GM19438 (cell line): ENCODE measurements at regions not wholly inside any gene's neighbourhood (a gene's known extent, or its start where the extent isn't known, plus 50 kb on each side); places are given as distances from the start of the nearest gene placed in this dataset.

Source experiments
- ATAC-seq: cut with Tn5 transposase; IDR thresholded peaks from one replicate; pipeline ENCODE4 v1.9.1; 2021; ENCODE audit warnings: low read depth; ENCODE audit not compliant: unreplicated experiment

DNA sequence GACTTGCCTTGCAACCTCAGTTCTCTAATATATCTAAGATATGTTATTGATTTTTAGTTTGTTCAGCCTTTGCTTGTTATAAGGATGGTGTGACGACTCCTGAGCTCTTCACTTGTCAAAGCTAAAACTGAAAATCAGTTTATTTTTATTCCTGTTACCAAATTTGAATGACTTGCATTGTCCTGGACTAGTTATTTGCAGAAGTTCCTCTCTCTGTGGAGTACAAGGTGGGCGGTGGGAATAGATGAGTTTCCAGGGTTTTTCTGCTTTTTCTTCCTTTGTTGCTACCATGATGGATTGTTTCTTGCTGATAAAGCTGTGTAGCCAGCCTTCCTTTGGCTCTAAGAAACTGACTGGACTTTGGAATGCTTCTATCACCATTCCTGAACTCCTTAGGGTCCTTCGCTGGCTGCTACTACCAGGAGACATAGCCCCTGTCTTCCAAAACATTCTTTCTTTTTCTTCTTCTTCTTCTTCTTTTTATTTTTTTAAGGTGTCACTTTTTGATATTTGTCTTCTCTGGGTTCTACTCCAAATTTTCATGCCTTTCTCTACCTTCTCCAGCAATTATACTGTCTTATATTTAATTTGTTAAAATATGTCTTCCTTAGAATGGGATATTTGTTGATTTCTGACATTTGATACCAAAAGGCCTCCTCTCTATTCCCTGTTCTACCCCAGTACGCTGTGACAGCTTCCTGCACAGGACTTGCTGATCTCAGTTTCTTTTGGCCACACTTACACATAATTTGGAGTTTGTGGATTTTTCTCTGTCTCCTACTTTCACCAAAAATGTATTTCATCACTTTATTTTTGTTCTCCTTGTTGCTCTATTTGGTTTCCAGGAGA, 145.1 kb upstream of the THRB start:
- no peak for ATAC-seq

DNA sequence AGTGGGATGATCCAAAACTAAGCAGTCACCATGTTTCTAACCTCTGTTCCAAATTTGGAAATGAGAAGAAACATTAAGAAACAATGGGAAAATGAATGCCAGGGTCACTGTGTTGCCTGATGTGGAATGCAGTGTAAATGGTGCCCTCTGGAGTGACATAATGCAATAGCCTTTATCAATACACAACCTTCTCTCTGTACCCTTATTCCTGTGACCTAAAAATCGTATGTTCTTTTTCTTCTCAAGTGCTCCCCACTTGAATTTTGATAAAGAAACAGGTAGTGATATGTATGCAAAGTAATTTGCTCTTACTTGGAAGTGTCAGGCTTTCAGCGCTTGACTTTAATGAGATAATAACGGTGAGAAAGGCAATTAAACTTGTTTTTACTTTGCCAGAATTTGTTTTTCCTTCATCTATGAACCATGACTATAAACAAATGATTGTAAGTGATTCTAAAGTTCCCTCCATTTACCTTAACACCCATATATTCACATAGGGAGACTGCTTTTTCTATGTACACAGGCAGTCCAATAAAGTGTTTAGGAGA, 145.8 kb upstream of the THRB start:
- ATAC-seq, result no peak

DNA sequence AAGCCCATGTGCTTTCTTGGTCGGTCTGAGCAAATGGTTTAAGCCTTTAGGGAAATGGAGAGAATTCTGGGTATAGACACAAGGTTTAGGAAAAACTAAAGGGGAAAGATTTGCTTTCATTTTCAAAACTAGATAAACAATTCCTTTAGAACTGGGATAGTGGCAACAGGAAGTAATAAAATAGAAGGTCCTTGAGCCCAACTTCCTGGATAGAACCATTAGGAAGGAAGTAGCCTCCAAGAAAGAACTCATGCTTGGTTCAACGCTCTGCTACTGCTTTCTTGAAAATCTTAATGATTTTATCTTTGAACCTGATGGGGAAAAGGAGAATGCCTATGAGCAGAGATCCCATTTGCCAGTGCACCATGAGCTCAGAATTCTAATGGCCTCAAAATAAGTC, 147.0 kb upstream of the THRB start:
- ATAC-seq, result no peak

DNA sequence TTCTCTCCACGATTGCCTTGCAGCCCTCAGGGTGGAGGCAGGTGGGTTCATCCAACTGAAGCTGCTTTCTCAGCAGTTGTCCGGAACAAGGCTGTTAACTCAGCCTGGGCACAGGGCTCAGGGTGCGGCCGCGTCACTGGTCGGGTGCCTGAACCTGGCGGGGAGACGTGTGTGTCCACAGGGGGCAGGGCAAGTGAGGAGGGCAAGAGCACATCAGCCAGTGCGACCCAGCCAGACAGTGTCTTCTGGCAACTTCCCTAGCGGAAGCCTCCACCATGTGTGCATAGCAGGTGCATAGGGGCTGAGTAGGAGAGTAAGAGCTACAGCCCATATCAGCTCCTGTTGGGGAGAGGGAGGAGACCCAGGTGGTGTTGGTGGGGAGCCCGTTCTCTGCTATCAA, 150.4 kb upstream of the THRB start:
- ATAC-seq, result no peak

DNA sequence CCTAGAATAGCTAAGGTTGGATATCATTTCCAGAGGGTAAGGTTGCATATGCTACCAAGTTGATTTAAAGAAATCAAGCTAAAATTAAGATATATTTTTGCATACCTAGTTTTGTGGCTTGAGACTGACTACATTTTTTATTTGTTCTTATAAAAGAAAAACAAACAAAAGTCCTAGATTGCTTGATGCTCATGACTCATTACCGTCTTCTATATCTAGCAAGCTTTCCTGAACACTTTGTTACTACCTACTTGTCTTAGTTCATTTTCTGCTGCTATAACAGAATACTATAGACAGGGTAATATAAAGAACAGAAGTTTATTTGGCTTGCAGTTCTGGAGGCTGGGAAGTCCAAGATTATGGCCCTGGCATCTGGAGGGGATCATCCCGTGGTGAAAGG, 152.1 kb upstream of the THRB start:
- ATAC-seq, result no peak

DNA sequence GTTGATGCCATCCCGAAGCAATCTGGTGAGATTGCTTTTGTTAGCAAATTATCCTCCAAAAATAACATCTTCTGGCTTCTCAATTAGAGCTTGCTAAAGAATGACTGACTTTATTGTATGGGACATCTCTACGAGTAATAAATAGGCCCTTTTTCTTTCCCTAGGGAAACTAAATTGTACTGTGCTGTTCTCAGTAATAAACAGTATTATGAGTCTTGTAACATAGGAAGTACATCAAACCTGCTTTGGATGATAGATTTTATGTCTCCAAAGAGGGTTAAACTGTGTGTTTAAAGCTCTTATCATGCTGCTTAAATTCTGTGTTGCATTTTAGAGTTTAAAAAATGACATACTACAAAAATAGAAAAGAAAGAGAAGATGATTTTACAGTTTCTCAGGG, 153.4 kb upstream of the THRB start:
- ATAC-seq, result no peak

DNA sequence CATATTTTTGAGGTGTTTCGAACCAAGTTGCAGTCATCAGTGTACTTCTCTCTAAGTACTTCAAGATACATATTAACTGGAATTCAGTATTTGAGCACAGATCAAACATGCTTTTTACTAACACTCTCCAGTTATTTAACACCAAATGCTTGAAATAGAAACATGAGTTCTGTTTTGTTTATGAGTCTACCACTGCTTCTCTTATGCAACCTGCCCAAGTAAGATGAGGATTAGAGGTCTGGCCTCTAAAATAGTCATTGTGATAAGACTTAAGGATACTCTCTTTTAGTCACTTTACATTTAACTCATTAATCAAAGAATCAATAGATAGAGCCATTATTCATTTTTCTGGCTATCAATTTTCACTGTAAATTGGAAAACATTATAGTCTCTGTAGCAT, 156.2 kb upstream of the THRB start:
- ATAC-seq, result no peak

DNA sequence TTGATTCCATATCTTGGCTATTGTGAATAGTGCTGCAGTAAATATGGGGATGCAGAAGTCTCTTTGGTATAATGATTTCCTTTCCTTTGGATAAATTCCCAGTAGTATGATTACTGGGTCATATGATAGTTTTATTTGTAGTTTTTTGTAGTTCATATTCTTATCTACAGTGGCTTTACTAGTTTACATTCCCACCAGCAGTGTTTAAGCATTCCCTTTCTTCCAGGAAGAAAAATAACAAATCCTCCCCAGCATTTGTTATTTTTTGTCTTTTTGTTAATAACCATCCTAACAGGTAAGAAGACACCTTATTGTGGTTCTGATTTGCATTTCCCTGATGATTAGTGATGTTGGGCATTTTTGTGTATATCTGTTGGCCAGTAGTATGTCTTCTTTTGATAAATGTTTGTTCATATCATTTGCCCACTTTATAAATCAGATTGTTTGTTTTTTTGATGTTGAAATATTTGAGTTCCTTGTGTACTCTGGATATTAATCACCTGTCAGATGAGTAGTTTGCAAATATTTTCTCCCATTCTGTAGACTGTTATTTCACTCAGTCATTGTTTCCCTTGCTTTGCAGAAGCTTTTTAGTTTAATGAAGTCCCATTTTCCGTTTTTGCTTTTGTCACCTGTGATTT, 163.3 kb upstream of the THRB start:
- no peak for ATAC-seq

DNA sequence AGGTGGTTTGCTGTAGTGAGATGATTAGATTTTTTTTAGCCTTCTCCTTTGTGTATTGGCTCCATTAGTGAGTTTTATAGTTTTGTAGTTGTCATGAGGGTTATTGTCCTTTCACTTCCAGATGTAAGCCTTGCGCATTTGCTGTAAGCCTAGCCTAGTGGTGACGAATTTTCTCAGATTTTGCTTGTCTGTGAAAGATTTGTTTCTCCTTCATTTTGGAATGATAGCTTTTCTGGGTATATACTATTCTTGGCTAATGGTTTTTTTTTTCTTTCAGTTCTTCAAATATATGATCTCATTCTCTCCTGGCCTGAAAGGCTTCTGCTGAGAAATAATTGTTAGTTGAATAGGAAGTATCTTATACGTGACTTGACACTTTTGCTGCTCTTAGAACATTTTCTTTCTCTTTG, 166.5 kb upstream of the THRB start:
- ATAC-seq, result no peak

DNA sequence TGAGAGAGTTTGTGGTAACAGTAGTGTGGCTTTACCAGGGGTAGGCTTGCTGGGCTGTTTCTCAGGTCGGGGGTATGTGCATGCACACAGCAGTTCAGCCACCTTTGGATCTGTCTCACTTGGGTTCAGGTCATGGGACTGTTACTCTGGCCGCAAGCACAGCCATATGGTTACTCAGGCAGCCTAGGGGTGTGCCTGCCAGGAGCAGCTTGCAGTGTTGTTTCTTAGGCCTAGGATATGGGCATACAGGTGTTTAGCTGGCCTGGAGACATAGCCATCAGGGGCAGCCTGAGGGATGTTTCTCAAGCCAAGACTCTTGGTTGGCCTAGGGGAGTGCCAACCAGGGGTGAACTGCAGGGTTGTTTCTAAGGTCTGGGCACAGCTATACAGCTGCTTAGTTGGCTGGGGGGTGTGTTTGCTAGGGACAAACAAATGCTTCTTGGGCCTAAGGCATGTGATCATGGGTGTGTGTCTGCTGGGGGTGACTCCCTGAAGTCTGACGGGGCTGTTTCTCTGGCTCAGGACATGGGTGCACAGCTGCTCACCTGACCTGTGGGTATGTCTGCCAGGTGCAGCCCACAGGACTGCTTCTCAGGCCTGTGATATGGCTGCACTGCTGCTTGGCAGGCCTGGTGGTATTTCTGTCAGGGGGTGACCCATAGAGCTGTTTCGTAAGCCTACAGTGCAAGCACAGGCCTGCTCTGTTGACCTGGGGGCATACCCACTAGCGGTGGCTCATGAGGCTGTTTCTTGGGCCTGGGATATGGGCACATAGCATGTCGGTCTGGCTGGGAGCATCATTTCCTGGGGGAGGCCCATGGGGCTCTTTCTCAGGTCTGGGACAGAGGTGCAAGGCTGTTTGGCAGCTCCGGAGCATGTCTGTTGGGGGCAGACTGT, 168.0 kb upstream of the THRB start:
- ATAC-seq, result no peak

DNA sequence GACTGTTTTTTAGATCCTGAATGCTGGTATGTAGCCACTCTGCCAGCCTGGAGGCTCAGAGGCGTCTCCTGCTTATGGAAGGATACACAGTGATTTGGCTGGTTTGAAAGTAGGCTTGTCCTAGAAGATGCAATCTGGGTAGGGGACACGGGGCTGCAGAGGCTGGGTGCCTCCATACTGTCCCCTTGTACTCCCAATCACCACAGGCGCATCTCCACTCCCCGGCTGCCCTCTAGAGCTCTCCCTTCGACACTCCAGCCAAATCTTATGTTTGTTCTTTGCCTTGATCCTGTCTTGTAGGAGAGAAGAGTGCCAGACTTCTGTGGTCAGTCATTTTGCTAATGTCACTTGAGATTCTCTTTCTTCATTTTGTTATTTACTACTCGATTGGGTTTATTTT, 168.8 kb upstream of the THRB start:
- no peak for ATAC-seq

DNA sequence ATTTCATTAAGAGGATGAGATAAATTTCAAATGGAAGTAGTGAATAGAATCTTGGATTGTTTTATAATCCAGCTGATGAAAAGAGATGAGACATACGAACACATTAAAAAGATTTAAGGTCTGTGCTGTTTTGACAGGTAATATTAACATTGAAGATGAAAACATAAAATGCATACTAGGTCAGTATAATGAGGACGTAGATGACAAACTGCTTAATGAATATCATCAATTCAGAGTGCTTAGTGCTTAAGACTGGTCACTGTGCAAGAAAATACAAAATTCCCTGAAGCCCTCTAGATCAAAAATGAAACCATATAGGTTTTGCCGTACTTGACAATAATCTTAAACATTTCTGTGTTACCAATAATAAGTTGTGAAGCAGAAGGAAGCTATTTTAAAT, 173.4 kb upstream of the THRB start:
- ATAC-seq, result no peak

DNA sequence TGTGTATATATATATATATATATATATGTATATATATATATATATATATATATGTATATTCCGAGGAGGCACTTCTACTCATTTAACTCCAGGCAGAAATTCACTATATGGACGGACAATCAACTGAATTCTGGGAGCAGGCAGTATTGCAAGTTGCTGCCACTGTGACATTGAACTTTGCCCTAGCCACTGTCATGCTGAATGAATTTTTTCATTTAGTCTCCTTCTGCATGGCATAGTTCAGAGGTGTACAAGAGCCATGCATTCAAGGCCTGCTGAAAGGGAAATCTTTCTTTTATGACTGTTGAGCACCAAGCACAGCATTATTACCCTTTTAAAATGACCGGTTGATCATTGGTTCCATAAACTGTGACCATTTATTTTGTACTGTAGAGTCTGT, 176.2 kb upstream of the THRB start:
- ATAC-seq, result no peak

DNA sequence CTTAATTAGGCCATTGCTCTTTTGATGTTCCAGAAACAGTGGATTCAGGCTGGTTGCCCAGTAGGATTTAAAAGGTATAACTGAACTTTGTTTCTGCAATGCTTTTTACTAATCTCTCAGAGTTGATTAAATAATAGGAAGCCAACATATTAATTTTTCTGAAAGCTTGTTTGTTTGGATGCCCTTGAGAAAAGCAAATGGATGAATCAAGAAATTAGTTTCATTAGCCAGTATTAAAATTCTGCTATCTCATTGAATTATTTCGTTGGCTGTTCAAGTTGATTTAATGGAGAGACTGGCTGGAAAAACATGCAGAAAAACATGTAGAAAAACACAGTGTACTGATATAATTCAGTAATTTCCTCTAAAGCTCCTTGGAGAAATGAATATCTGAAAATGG, 178.9 kb upstream of the THRB start:
- no peak for ATAC-seq

DNA sequence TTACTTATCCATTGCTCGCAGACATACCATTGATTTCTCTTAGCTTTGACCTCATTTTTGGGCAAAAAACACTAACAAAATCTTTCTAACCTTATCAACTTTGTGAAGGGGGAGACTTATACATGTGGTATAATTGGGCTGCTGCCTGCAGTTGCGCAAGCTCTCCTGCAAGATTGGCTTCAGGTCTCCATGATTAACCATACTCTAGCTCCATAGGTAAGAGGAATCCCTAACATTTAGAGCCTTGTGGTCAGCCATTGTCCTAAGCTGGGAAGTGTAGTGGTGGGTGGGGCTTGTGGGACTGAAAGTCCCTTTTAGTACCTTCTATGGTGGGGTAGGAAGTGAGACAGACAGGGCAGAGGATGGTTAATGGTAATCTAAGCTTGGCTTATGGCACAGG, 179.6 kb upstream of the THRB start:
- no peak for ATAC-seq

DNA sequence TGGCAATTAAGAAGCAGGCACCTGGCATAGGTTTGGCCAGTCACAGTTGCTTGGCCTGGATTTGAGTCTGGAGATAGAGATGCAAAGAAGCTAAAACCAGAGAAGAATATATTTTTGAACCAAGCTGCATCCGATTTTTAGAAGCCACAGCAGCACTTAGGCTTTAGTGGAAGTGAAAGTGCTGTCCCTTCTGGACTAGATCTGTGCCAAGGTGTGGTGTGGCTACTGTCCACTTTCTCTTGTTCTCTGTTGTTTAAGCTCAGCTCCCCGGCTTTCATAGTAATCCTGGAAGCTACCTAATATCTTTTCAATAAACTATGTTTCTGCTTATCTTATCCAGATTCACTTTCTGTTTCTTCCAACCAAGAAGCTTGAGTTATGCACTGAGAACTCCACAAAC, 183.4 kb upstream of the THRB start:
- ATAC-seq, result no peak

DNA sequence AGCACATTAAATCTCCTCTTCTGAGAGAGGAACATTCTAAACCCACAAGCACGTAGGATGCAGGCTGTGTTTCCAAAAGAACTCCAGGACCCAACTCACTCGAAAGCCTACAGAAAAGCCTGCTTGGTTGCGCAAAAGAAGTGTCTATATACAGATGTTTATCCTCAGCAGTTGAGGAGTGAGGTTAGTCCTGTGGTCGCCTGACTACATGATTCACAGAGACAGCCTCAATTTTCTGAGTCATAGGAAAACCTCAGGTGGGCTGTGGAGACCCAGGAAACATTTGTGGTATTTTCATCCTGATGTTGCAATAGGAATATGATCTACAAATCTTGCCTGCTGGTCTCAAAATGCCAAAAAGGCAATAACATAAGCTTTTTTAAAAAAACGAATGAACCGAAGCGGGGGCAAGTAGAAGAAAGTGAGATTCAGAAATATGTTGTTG, 183.8 kb upstream of the THRB start:
- no peak for ATAC-seq

DNA sequence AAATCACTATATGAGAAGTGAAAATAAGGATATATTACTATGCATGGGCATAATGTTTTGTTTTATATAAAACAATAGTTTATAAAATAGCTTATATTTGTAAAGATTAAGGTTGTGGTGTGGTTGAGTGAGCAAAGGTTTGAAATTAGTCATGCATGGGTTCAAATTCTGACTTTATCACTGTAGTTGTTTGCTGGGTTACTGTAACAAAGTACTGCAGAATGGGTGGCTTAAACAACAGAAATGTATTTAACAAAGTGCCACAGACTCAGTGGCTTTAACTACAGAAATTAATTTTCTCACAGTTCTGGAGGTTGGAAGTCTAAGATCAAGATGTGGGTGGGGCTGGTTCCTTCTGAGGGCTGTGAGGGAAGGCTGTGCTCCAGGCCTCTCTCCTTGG, 184.8 kb upstream of the THRB start:
- ATAC-seq, result no peak

DNA sequence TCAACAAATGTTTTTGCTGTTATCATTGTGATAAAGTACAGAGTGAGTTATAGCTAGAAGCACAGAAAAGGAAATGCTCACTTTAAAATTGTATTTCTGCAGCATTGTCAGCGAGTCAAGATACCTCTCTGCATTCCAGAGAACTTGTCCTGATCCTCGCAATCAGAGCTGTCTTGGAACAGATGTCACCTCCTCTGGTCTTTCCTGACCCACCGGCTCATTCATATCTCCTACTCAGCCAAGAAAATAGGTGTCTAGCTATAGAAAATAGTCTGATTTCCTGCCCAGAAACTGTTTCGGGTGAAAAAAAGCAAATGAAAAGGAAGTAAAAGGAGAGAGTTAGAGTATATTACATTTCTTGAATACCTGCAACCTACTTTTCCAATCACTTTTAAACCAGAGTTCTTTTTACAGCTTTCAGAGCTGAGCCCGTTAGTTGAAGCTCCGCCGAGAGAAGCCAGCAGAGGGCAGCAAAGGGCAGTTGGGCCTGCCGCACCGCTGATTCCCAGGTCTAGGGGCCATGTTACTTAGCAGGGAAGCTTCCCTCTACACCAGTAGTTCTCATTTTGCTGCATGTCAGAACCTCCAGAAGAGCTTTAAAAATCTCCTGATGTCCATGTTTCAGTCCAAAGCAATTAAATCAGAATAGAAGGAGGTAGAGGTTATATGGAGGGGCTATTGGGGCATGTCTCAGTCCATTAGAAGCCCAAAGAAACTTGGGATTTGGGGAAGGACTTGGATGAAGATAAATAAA, 185.7 kb upstream of the THRB start:
- ATAC-seq, result peak; percentile 75

DNA sequence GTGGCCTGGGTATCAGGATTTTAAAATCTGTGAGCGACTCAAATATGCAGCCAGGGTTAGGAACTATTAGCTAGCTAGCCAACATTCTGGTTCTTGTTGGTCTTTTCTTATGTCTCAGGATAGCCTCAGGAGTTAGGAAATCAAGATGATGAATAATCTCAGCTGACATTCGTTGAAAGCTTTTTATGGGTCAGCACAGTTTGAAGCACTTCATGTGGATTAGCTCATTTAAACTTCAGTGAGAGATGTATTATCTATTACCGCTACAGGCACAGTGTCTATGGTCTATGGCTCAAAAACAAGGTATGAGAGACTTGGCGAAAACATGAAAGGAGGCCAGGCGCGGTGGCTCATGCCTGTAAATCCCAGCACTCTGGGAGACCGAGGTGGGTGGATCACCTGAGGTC, 187.5 kb upstream of the THRB start:
- no peak for ATAC-seq
